ENCODE measurements at regions not wholly inside any gene's neighbourhood (a gene's known extent, or its start where the extent isn't known, plus 50 kb on each side); places are given as distances from the start of the nearest gene placed in this dataset.
A peak's percentile ranks its signal among the peaks of the same experiment; 100 is the strongest.
"Not testable (repeated sequence)": the region's sequence is repeated elsewhere in the genome, so short reads cannot be mapped to it uniquely, and the experiment has no call there.

DNA sequence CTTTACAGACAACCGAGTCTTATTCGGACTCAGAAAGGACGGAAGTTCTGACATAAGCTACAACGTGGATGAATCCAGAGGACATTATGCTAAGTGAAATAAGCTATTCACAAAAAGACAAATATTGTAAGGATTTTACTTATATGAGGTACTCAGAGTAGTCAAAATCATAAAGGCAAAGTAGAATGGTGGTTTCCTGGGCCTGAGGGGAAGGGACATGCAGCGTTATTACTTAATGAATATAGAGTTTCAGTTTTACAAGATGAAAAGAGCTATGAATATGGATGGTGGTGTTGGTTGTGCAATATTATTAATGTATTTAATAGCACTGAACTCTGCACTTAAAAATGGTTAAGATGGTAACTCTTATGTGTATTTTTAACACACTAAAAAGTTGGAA lies 419.1 kb upstream of the SGCG start:
- Mint-ChIP-seq H3K9me3 (no peaks in the 10 kb centered on the region), H3K27ac (no peak overlapping the region), H3K36me3 (no peaks in the 10 kb centered on the region)
- ATAC-seq (no peak), DNase-seq (ENCODE audit: low spot score in 2 of 2) (no peak)

DNA sequence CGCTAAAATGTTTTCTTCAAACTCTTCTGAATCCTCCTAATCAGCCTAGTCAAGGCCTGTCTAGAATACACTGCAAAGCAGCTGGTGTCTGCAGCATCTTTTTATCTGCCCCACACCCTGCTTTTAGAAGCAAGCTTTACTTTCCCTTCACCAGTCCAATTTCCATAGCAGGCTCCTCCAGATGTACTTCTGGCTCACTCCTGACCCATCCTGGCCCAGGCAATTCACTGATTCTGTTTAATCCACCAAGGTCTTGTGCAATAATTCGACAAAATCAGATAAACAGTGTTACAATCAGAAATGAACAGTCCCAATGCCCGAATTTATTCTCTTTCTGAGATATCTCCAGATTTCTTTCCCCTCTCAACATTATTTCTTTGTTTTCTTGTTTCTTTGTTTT lies 415.2 kb upstream of the SGCG start:
- H3K36me3 Mint-ChIP-seq = no peaks in the 10 kb centered on the region
- no peak for DNase-seq (ENCODE audit: low spot score in 2 of 2)
- H3K27ac Mint-ChIP-seq = no peak overlapping the region
- H3K9me3 Mint-ChIP-seq = no peaks in the 10 kb centered on the region
- no peak for ATAC-seq

GRCh38 chr13:22770891-22771290 lies 409.9 kb upstream of the SGCG start:
- peaks cover 0 to 3% of the 10 kb centered on the region in 2 donors for H3K9me3 Mint-ChIP-seq
- DNase-seq (ENCODE audit: low spot score in 2 of 2) (no peak), ATAC-seq (no peak)
- H3K36me3 Mint-ChIP-seq = no peaks in the 10 kb centered on the region
- no peak overlapping the region for H3K27ac Mint-ChIP-seq

- Mint-ChIP-seq H3K36me3 (no peaks in the 10 kb centered on the region), H3K9me3 (peaks cover 0 to 3% of the 10 kb centered on the region in 2 donors), H3K27ac (peak overlapping the region in 1 of 2 donors; percentile 15)
- ATAC-seq (no peak), DNase-seq (ENCODE audit: low spot score in 2 of 2) (no peak)
These were observed 407.3 kb upstream of the SGCG start for GRCh38 chr13:22773465-22773864.

GRCh38 chr13:22776394-22777186 lies 404.2 kb upstream of the SGCG start:
- Mint-ChIP-seq H3K27ac (no peak overlapping the region), H3K36me3 (no peaks in the 10 kb centered on the region), H3K9me3 (peaks cover 0 to 3% of the 10 kb centered on the region in 2 donors)
- no peak for ATAC-seq
- no peak for DNase-seq (ENCODE audit: low spot score in 2 of 2)

- ATAC-seq = no peak
- DNase-seq (ENCODE audit: low spot score in 2 of 2) = no peak
- peaks cover 0 to 3% of the 10 kb centered on the region in 2 donors for H3K9me3 Mint-ChIP-seq
- H3K36me3 Mint-ChIP-seq = no peaks in the 10 kb centered on the region
- no peak overlapping the region for H3K27ac Mint-ChIP-seq
These were observed 403.6 kb upstream of the SGCG start for GRCh38 chr13:22777207-22777606.

- H3K27ac Mint-ChIP-seq = no peak overlapping the region
These were observed 391.7 kb upstream of the SGCG start for GRCh38 chr13:22789027-22789593.

GRCh38 chr13:22789916-22790315 lies 390.9 kb upstream of the SGCG start:
- H3K36me3 Mint-ChIP-seq = no peaks in the 10 kb centered on the region
- no peaks in the 10 kb centered on the region for H3K9me3 Mint-ChIP-seq
- ATAC-seq = no peak
- no peak overlapping the region for H3K27ac Mint-ChIP-seq
- DNase-seq (ENCODE audit: low spot score in 2 of 2) = no peak

More at GRCh38 chr13:22789027-22789593, 391.7 kb upstream of the SGCG start:
- no peak for ATAC-seq
- no peaks in the 10 kb centered on the region for H3K36me3 Mint-ChIP-seq
- no peak for DNase-seq (ENCODE audit: low spot score in 2 of 2)
- H3K9me3 Mint-ChIP-seq = no peaks in the 10 kb centered on the region

- no peak for DNase-seq (ENCODE audit: low spot score in 2 of 2)
These were observed 387.1 kb upstream of the SGCG start for GRCh38 chr13:22793598-22794134.

GRCh38 chr13:22800526-22801401 lies 380.0 kb upstream of the SGCG start:
- H3K36me3 Mint-ChIP-seq = no peaks in the 10 kb centered on the region

More at GRCh38 chr13:22793598-22794134, 387.1 kb upstream of the SGCG start:
- no peak for ATAC-seq
- Mint-ChIP-seq H3K36me3 (no peaks in the 10 kb centered on the region), H3K27ac (no peak overlapping the region), H3K9me3 (no peaks in the 10 kb centered on the region)

DNA sequence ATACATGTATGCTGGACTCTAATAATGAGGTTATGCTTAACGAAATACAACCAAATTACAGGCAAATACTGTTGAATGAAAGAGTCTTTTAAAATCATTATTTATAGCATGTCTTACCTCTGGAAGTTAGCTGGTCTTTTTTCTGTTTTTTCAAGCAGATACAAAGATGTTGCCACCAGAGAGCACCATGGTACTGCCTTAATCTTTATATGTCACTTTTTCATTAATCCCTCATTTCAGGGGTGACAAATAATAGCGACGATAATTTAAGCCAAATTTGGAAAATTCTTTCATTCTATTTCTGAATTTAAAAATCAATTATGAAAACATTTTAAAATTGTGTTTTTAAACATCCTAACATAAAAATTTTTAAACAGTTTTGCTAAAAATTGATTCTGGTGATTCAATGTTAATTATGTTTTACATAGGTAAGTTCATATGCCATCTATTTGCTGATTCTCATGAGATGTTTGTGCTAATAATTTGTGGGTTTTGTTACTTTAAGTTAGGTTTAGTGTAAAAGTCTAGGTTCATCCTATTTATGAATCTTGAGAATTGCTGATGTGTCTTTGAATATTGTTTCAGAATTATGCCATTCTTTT lies 379.3 kb upstream of the SGCG start:
- ATAC-seq (no peak), DNase-seq (ENCODE audit: low spot score in 2 of 2) (no peak)
- no peak overlapping the region for H3K27ac Mint-ChIP-seq
- no peaks in the 10 kb centered on the region for H3K9me3 Mint-ChIP-seq
- no peaks in the 10 kb centered on the region for H3K36me3 Mint-ChIP-seq

More at GRCh38 chr13:22800526-22801401, 380.0 kb upstream of the SGCG start:
- ATAC-seq (no peak), DNase-seq (ENCODE audit: low spot score in 2 of 2) (no peak)
- Mint-ChIP-seq H3K9me3 (no peaks in the 10 kb centered on the region), H3K27ac (no peak overlapping the region)

GRCh38 chr13:22812793-22813192 lies 368.0 kb upstream of the SGCG start:
- H3K27ac Mint-ChIP-seq = no peak overlapping the region
- no peaks in the 10 kb centered on the region for H3K9me3 Mint-ChIP-seq
- no peaks in the 10 kb centered on the region for H3K36me3 Mint-ChIP-seq
- DNase-seq (ENCODE audit: low spot score in 2 of 2) (no peak), ATAC-seq (no peak)

GRCh38 chr13:22813531-22814377 lies 367.0 kb upstream of the SGCG start:
- not testable (repeated sequence) for ATAC-seq; H3K36me3 Mint-ChIP-seq; H3K27ac Mint-ChIP-seq; DNase-seq (ENCODE audit: low spot score in 2 of 2); H3K9me3 Mint-ChIP-seq

- not testable (repeated sequence) for H3K9me3 Mint-ChIP-seq; H3K36me3 Mint-ChIP-seq; H3K27ac Mint-ChIP-seq; DNase-seq (ENCODE audit: low spot score in 2 of 2); ATAC-seq
These were observed 366.3 kb upstream of the SGCG start for GRCh38 chr13:22814433-22814832.

- H3K27ac Mint-ChIP-seq = no peak overlapping the region
- H3K9me3 Mint-ChIP-seq = no peaks in the 10 kb centered on the region
- H3K36me3 Mint-ChIP-seq = no peaks in the 10 kb centered on the region
- ATAC-seq (no peak), DNase-seq (ENCODE audit: low spot score in 2 of 2) (no peak)
These were observed 359.2 kb upstream of the SGCG start for GRCh38 chr13:22821589-22821988.

GRCh38 chr13:22825186-22825585 lies 355.6 kb upstream of the SGCG start:
- Mint-ChIP-seq H3K9me3 (no peaks in the 10 kb centered on the region), H3K27ac (no peak overlapping the region), H3K36me3 (no peaks in the 10 kb centered on the region)
- DNase-seq (ENCODE audit: low spot score in 2 of 2) (no peak), ATAC-seq (no peak)
